DND-41 (cell line): ENCODE measurements at regions not wholly inside any gene's neighbourhood (a gene's known extent, or its start where the extent isn't known, plus 50 kb on each side); places are given as distances from the start of the nearest gene placed in this dataset.

Experiments
- EZH2 ChIP-seq: IDR thresholded peaks from 3 replicates; pipeline ENCODE4 v1.6.1; 2012; ENCODE audit warnings: borderline replicate concordance, low read depth, mild to moderate bottlenecking, moderate library complexity, low read length, inconsistent platforms; ENCODE audit not compliant: severe bottlenecking
- TF ChIP-seq, protein P1 (sequence below): IDR thresholded peaks from 2 replicates; pipeline ENCODE4 v1.5.1; 2012; ENCODE audit warnings: borderline replicate concordance, low read length, moderate library complexity, mild to moderate bottlenecking; ENCODE audit not compliant: poor library complexity, severe bottlenecking; ENCODE audit errors: extremely low read depth

DNA sequence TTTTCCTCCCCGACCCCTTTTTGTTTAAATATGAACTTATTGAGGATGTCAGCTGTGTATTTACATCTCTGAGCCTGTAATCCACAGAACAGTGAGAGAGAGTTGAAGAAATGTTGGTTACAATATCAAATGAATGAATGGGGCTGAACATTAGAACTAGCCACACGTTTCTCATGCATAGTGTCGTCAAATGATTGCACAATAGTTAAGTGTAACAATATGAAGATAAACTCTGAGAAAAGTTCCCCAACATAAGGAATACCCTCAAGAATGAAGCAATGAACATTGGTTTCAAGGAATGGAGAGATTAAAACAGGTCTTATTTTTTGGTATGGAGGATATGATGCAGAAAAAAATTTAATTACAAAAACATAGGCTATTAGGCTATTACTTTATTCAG is 100.5 kb upstream of the DTNBP1 start:
- TF ChIP-seq, protein P1, sequence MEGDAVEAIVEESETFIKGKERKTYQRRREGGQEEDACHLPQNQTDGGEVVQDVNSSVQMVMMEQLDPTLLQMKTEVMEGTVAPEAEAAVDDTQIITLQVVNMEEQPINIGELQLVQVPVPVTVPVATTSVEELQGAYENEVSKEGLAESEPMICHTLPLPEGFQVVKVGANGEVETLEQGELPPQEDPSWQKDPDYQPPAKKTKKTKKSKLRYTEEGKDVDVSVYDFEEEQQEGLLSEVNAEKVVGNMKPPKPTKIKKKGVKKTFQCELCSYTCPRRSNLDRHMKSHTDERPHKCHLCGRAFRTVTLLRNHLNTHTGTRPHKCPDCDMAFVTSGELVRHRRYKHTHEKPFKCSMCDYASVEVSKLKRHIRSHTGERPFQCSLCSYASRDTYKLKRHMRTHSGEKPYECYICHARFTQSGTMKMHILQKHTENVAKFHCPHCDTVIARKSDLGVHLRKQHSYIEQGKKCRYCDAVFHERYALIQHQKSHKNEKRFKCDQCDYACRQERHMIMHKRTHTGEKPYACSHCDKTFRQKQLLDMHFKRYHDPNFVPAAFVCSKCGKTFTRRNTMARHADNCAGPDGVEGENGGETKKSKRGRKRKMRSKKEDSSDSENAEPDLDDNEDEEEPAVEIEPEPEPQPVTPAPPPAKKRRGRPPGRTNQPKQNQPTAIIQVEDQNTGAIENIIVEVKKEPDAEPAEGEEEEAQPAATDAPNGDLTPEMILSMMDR: no peak
- TF ChIP-seq EZH2: no peak
